ENCODE measurements at regions not wholly inside any gene's neighbourhood (a gene's known extent, or its start where the extent isn't known, plus 50 kb on each side); places are given as distances from the start of the nearest gene placed in this dataset.
A peak's percentile ranks its signal among the peaks of the same experiment; 100 is the strongest.
"Not testable (repeated sequence)": the region's sequence is repeated elsewhere in the genome, so short reads cannot be mapped to it uniquely, and the experiment has no call there.

- not testable (repeated sequence) for H3K4me3 ChIP-seq, H3K27me3 ChIP-seq, H3K27ac ChIP-seq, H3K36me3 ChIP-seq, H3K9me3 ChIP-seq
- 27 to 78% (median 71%) methylated on average over 1 to 2 of the region's 2 CpGs for WGBS, 5 donors
- intact Hi-C loops (cut with DNase I; ENCODE audit: low total_unique reads), result loop anchor here (10.0 kb wide), 1 partner anchor 110 kb away; no protein-coding TSS in a partner anchor
- peaks cover 0 to 12% (median 8%) of the 10 kb centered on the region in 4 donors for H3K4me1 ChIP-seq
- DNase-seq, result peak in 1 of 2 donors; percentile 20
Observed at GRCh38 chr4:9544851-9545250, 100.6 kb downstream of the DEFB131A start.

GRCh38 chr4:9547470-9547869 lies 103.3 kb downstream of the DEFB131A start:
- H3K4me1 ChIP-seq, H3K4me3 ChIP-seq, H3K36me3 ChIP-seq, H3K27ac ChIP-seq, H3K27me3 ChIP-seq, DNase-seq, H3K9me3 ChIP-seq: not testable (repeated sequence)
- intact Hi-C loops (cut with DNase I; ENCODE audit: low total_unique reads), result loop anchor here (10.0 kb wide), 1 partner anchor 107 kb away; no protein-coding TSS in a partner anchor
- WGBS, 5 donors, result 83 to 93% (median 85%) methylated on average over 6 of the region's 6 CpGs

GRCh38 chr4:9556076-9556475 lies 111.9 kb downstream of the DEFB131A start:
- H3K4me1 ChIP-seq; H3K9me3 ChIP-seq; H3K27me3 ChIP-seq; DNase-seq; H3K27ac ChIP-seq; H3K4me3 ChIP-seq; intact Hi-C loops (cut with DNase I; ENCODE audit: low total_unique reads); H3K36me3 ChIP-seq: not testable (repeated sequence)
- 81 to 95% (median 92%) methylated on average over 6 of the region's 6 CpGs for WGBS, 5 donors

- H3K4me1 ChIP-seq; intact Hi-C loops (cut with DNase I; ENCODE audit: low total_unique reads); DNase-seq; H3K36me3 ChIP-seq; H3K27me3 ChIP-seq; H3K4me3 ChIP-seq; H3K27ac ChIP-seq: not testable (repeated sequence)
- H3K9me3 ChIP-seq, result peaks cover 0 to 41% (median 8%) of the 10 kb centered on the region in 4 donors
- WGBS, 5 donors, result 64 to 74% (median 70%) methylated on average over 3 of the region's 3 CpGs
Observed at GRCh38 chr4:9577869-9578268, 133.7 kb downstream of the DEFB131A start.

- DNase-seq; H3K36me3 ChIP-seq; H3K27me3 ChIP-seq; H3K4me3 ChIP-seq; intact Hi-C loops (cut with DNase I; ENCODE audit: low total_unique reads); H3K27ac ChIP-seq; H3K4me1 ChIP-seq: not testable (repeated sequence)
- 28 to 58% (median 49%) methylated on average over 5 of the region's 5 CpGs for WGBS, 5 donors
- peaks cover 0 to 17% (median 1%) of the 10 kb centered on the region in 4 donors for H3K9me3 ChIP-seq
Observed at GRCh38 chr4:9582880-9583279, 138.7 kb downstream of the DEFB131A start.

- TF ChIP-seq POLR2A (IDR thresholded peaks at IDR 0.05), result no peak
- H3K36me3 ChIP-seq, result no peaks in the 10 kb centered on the region
- H3K4me3 ChIP-seq, result no peak overlapping the region
- H3K27ac ChIP-seq, result no peak overlapping the region
- no peaks in the 10 kb centered on the region for H3K4me1 ChIP-seq
- no peak for DNase-seq
- no peaks in the 10 kb centered on the region for H3K27me3 ChIP-seq
- WGBS, 5 donors, result 80 to 100% (median 96%) methylated on average over 1 of the region's 1 CpG
- peaks cover 0 to 4% (median 0%) of the 10 kb centered on the region in 4 donors for H3K9me3 ChIP-seq
- intact Hi-C loops (cut with DNase I; ENCODE audit: low total_unique reads), result no loop called here
Observed at GRCh38 chr4:9592010-9592409, 147.8 kb downstream of the DEFB131A start.

- Histone ChIP-seq H3K4me3 (no peak overlapping the region), H3K36me3 (no peaks in the 10 kb centered on the region), H3K9me3 (peaks cover 0 to 4% (median 0%) of the 10 kb centered on the region in 4 donors), H3K4me1 (no peaks in the 10 kb centered on the region), H3K27me3 (no peaks in the 10 kb centered on the region), H3K27ac (no peak overlapping the region)
- TF ChIP-seq EP300 (IDR thresholded peaks at IDR 0.05) (no peak), POLR2A (IDR thresholded peaks at IDR 0.05) (no peak), CTCF (IDR thresholded peaks at IDR 0.05) (no peak), POLR2AphosphoS5 (IDR thresholded peaks at IDR 0.05) (no peak)
- intact Hi-C loops (cut with DNase I; ENCODE audit: low total_unique reads), result no loop called here
- no peak for DNase-seq
- WGBS, 5 donors, result 65 to 87% (median 74%) methylated on average over 1 of the region's 1 CpG
Observed at GRCh38 chr4:9594948-9595347, 150.7 kb downstream of the DEFB131A start.

- H3K27me3 ChIP-seq; H3K4me3 ChIP-seq; H3K27ac ChIP-seq; H3K9me3 ChIP-seq; H3K36me3 ChIP-seq; H3K4me1 ChIP-seq; intact Hi-C loops (cut with DNase I; ENCODE audit: low total_unique reads): not testable (repeated sequence)
- DNase-seq, result peak in 1 of 2 donors; percentile 10
- 15 to 48% (median 28%) methylated on average over 1 of the region's 1 CpG for WGBS, 5 donors
Observed at GRCh38 chr4:9595531-9595930, 151.3 kb downstream of the DEFB131A start.

Data from stomach (tissue), 8 donors.